ENCODE measurements at regions not wholly inside any gene's neighbourhood (a gene's known extent, or its start where the extent isn't known, plus 50 kb on each side); places are given as distances from the start of the nearest gene placed in this dataset.
"Not testable (repeated sequence)": the region's sequence is repeated elsewhere in the genome, so short reads cannot be mapped to it uniquely, and the experiment has no call there.

DNA sequence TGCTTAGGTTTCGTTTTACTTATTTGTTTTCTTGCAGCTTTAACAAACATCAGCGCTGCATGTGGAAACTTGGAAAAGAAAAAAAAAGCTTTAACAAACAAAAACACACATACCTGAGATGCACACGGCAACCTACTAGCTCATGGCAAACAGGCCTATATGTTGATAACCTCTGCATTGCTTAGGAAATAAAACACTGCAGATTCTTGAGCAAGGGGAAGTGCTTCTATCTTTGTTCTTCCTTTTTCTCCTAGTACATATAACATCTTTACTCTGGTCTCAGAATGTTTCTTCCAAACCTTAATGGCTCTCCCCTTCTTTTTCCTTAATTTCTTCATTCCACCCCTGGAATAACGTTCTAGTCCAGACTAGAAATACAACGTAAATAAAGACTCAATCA lies 142.9 kb upstream of the NBPF9 start:
- not testable (repeated sequence) for H2BK120ac ChIP-seq (ENCODE audit: low read depth, low read length); H3K4me2 ChIP-seq (ENCODE audit: insufficient read depth, low read length, poor library complexity, severe bottlenecking); H3K9me3 ChIP-seq (replicated peaks in 1 of 2; ENCODE audit: control insufficient read depth in 2 of 2, insufficient read depth in 1 of 2, low read depth in 1 of 2, low read length in 2 of 2); H3K36me3 ChIP-seq (replicated peaks in 1 of 2; ENCODE audit: control insufficient read depth in 2 of 2, insufficient read depth in 2 of 2, low read length in 2 of 2); H3K79me1 ChIP-seq (ENCODE audit: low read depth, low read length); H4K91ac ChIP-seq (ENCODE audit: low read depth, low read length, poor library complexity); DNase-seq (ENCODE audit: low spot score); H3K14ac ChIP-seq (ENCODE audit: low read length); H3K27me3 ChIP-seq (ENCODE audit: control insufficient read depth in 3 of 3, insufficient read depth in 3 of 3, low read depth in 1 of 3, low read length in 3 of 3); H4K8ac ChIP-seq (ENCODE audit: low read depth, low read length); H3K18ac ChIP-seq (ENCODE audit: low read length); H3K27ac ChIP-seq (replicated peaks; ENCODE audit: low read length); H3K9ac ChIP-seq (ENCODE audit: low read depth, low read length, poor library complexity); H3K23ac ChIP-seq (ENCODE audit: low read depth, low read length, poor library complexity); H3K4ac ChIP-seq (ENCODE audit: low read length); H2AK5ac ChIP-seq (ENCODE audit: low read depth, low read length); H2AFZ ChIP-seq (ENCODE audit: low read length); H2BK15ac ChIP-seq (ENCODE audit: low read length); H3K4me3 ChIP-seq (ENCODE audit: low read length in 2 of 2); H2BK5ac ChIP-seq (ENCODE audit: low read length); H3K4me1 ChIP-seq (ENCODE audit: control insufficient read depth in 2 of 2, insufficient read depth in 1 of 2, low read depth in 1 of 2, low read length in 2 of 2); H2BK12ac ChIP-seq (ENCODE audit: low read length)
- no CpG with 5 or more reads among the region's 5 CpGs for WGBS, 2 donors (ENCODE audit: extremely low coverage in 2 of 2, insufficient read length in 2 of 2, insufficient replicate concordance in 1 of 2)

GRCh38 chr1:149248610-149249009 lies 145.3 kb upstream of the NBPF9 start:
- WGBS, 2 donors (ENCODE audit: extremely low coverage in 2 of 2, insufficient read length in 2 of 2, insufficient replicate concordance in 1 of 2) = no CpG with 5 or more reads among the region's 2 CpGs
- H2BK12ac ChIP-seq (ENCODE audit: low read length); H3K4me1 ChIP-seq (ENCODE audit: control insufficient read depth in 2 of 2, insufficient read depth in 1 of 2, low read depth in 1 of 2, low read length in 2 of 2); H3K23ac ChIP-seq (ENCODE audit: low read depth, low read length, poor library complexity); H3K36me3 ChIP-seq (replicated peaks in 1 of 2; ENCODE audit: control insufficient read depth in 2 of 2, insufficient read depth in 2 of 2, low read length in 2 of 2); H2BK120ac ChIP-seq (ENCODE audit: low read depth, low read length); H4K8ac ChIP-seq (ENCODE audit: low read depth, low read length); H3K18ac ChIP-seq (ENCODE audit: low read length); H3K27me3 ChIP-seq (ENCODE audit: control insufficient read depth in 3 of 3, insufficient read depth in 3 of 3, low read depth in 1 of 3, low read length in 3 of 3); H3K9me3 ChIP-seq (replicated peaks in 1 of 2; ENCODE audit: control insufficient read depth in 2 of 2, insufficient read depth in 1 of 2, low read depth in 1 of 2, low read length in 2 of 2); H3K4ac ChIP-seq (ENCODE audit: low read length); H3K9ac ChIP-seq (ENCODE audit: low read depth, low read length, poor library complexity); H3K4me2 ChIP-seq (ENCODE audit: insufficient read depth, low read length, poor library complexity, severe bottlenecking); H3K27ac ChIP-seq (replicated peaks; ENCODE audit: low read length); H4K91ac ChIP-seq (ENCODE audit: low read depth, low read length, poor library complexity); H2AK5ac ChIP-seq (ENCODE audit: low read depth, low read length); H2AFZ ChIP-seq (ENCODE audit: low read length); DNase-seq (ENCODE audit: low spot score); H3K4me3 ChIP-seq (ENCODE audit: low read length in 2 of 2); H3K79me1 ChIP-seq (ENCODE audit: low read depth, low read length); H2BK5ac ChIP-seq (ENCODE audit: low read length); H3K14ac ChIP-seq (ENCODE audit: low read length); H2BK15ac ChIP-seq (ENCODE audit: low read length): not testable (repeated sequence)

DNA sequence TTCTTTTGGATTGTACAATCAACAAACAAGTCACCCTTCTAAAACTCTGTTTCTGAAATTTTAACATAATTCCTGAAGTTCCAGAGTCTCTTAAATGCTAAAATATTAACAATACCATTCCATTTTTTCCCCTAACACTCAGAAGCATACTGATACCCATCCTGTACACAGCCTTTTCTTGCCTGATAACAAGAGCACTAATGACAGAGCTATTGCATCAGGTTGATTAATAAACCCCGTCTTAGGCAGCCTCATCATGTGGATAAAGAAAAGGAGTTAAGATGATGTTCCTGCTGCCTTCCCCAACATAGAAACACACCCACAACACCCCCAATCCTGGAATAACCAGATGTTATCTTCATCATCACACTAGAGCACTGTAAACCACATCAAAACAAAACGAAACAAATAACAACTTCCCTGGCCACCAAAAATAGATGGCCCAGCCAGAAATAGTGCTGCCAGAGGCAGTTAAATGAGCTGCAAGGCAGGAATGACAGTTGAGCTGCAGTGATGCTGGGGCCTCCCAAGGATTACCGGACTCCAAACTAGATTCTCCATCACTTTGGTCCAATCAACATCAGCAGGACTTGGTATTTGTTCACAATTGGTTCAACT lies 146.6 kb upstream of the NBPF9 start:
- H3K4me2 ChIP-seq (ENCODE audit: insufficient read depth, low read length, poor library complexity, severe bottlenecking); H3K4me3 ChIP-seq (ENCODE audit: low read length in 2 of 2); H4K8ac ChIP-seq (ENCODE audit: low read depth, low read length); H3K27ac ChIP-seq (replicated peaks; ENCODE audit: low read length); H3K14ac ChIP-seq (ENCODE audit: low read length); DNase-seq (ENCODE audit: low spot score); H2BK15ac ChIP-seq (ENCODE audit: low read length); H2BK120ac ChIP-seq (ENCODE audit: low read depth, low read length); H3K18ac ChIP-seq (ENCODE audit: low read length); H2AK5ac ChIP-seq (ENCODE audit: low read depth, low read length); H3K4me1 ChIP-seq (ENCODE audit: control insufficient read depth in 2 of 2, insufficient read depth in 1 of 2, low read depth in 1 of 2, low read length in 2 of 2); H2BK12ac ChIP-seq (ENCODE audit: low read length); H3K79me1 ChIP-seq (ENCODE audit: low read depth, low read length); H3K9ac ChIP-seq (ENCODE audit: low read depth, low read length, poor library complexity); H3K4ac ChIP-seq (ENCODE audit: low read length); H2BK5ac ChIP-seq (ENCODE audit: low read length); H3K9me3 ChIP-seq (replicated peaks in 1 of 2; ENCODE audit: control insufficient read depth in 2 of 2, insufficient read depth in 1 of 2, low read depth in 1 of 2, low read length in 2 of 2); H3K36me3 ChIP-seq (replicated peaks in 1 of 2; ENCODE audit: control insufficient read depth in 2 of 2, insufficient read depth in 2 of 2, low read length in 2 of 2); H2AFZ ChIP-seq (ENCODE audit: low read length); H3K23ac ChIP-seq (ENCODE audit: low read depth, low read length, poor library complexity); H3K27me3 ChIP-seq (ENCODE audit: control insufficient read depth in 3 of 3, insufficient read depth in 3 of 3, low read depth in 1 of 3, low read length in 3 of 3); H4K91ac ChIP-seq (ENCODE audit: low read depth, low read length, poor library complexity): not testable (repeated sequence)
- whole genome bisulfite sequencing, 2 donors (ENCODE audit: extremely low coverage in 2 of 2, insufficient read length in 2 of 2, insufficient replicate concordance in 1 of 2) = no CpG with 5 or more reads among the region's 3 CpGs

GRCh38 chr1:149254894-149255847 lies 151.8 kb upstream of the NBPF9 start:
- not testable (repeated sequence) for H3K36me3 ChIP-seq (replicated peaks in 1 of 2; ENCODE audit: control insufficient read depth in 2 of 2, insufficient read depth in 2 of 2, low read length in 2 of 2); H2BK5ac ChIP-seq (ENCODE audit: low read length); H2BK15ac ChIP-seq (ENCODE audit: low read length)

More at GRCh38 chr1:149254894-149255847, 151.8 kb upstream of the NBPF9 start:
- not testable (repeated sequence) for H2BK12ac ChIP-seq (ENCODE audit: low read length); H3K4me2 ChIP-seq (ENCODE audit: insufficient read depth, low read length, poor library complexity, severe bottlenecking); H3K23ac ChIP-seq (ENCODE audit: low read depth, low read length, poor library complexity); H3K14ac ChIP-seq (ENCODE audit: low read length); H3K4me3 ChIP-seq (ENCODE audit: low read length in 2 of 2); H3K18ac ChIP-seq (ENCODE audit: low read length); H2AFZ ChIP-seq (ENCODE audit: low read length); H2AK5ac ChIP-seq (ENCODE audit: low read depth, low read length); H3K9ac ChIP-seq (ENCODE audit: low read depth, low read length, poor library complexity); H2BK120ac ChIP-seq (ENCODE audit: low read depth, low read length); H4K8ac ChIP-seq (ENCODE audit: low read depth, low read length); H3K4ac ChIP-seq (ENCODE audit: low read length); H3K27ac ChIP-seq (replicated peaks; ENCODE audit: low read length); H3K9me3 ChIP-seq (replicated peaks in 1 of 2; ENCODE audit: control insufficient read depth in 2 of 2, insufficient read depth in 1 of 2, low read depth in 1 of 2, low read length in 2 of 2); H3K79me1 ChIP-seq (ENCODE audit: low read depth, low read length); H4K91ac ChIP-seq (ENCODE audit: low read depth, low read length, poor library complexity); DNase-seq (ENCODE audit: low spot score); H3K27me3 ChIP-seq (ENCODE audit: control insufficient read depth in 3 of 3, insufficient read depth in 3 of 3, low read depth in 1 of 3, low read length in 3 of 3); H3K4me1 ChIP-seq (ENCODE audit: control insufficient read depth in 2 of 2, insufficient read depth in 1 of 2, low read depth in 1 of 2, low read length in 2 of 2)
- no CpG with 5 or more reads among the region's 5 CpGs for whole genome bisulfite sequencing, 2 donors (ENCODE audit: extremely low coverage in 2 of 2, insufficient read length in 2 of 2, insufficient replicate concordance in 1 of 2)
